ENCODE measurements at regions not wholly inside any gene's neighbourhood (a gene's known extent, or its start where the extent isn't known, plus 50 kb on each side); places are given as distances from the start of the nearest gene placed in this dataset.

GRCh38 chr18:40866013-40866645 is 1088.9 kb upstream of the PIK3C3 start:
- in situ Hi-C loops (cut with MboI; ENCODE audit: low pct_unique_long_range_greater_than_20kb, low sequenced_read_pairs): no loop called here

GRCh38 chr18:40864846-40865245 is 1090.2 kb upstream of the PIK3C3 start:
- in situ Hi-C loops (cut with MboI; ENCODE audit: low pct_unique_long_range_greater_than_20kb, low sequenced_read_pairs): no loop called here
- DNase-seq: no peak

More at GRCh38 chr18:40866013-40866645, 1088.9 kb upstream of the PIK3C3 start:
- peak; percentile 38 for DNase-seq

- no peak for DNase-seq
- in situ Hi-C loops (cut with MboI; ENCODE audit: low pct_unique_long_range_greater_than_20kb, low sequenced_read_pairs): no loop called here
These were observed 1091.2 kb upstream of the PIK3C3 start for GRCh38 chr18:40863801-40864200.

DNA sequence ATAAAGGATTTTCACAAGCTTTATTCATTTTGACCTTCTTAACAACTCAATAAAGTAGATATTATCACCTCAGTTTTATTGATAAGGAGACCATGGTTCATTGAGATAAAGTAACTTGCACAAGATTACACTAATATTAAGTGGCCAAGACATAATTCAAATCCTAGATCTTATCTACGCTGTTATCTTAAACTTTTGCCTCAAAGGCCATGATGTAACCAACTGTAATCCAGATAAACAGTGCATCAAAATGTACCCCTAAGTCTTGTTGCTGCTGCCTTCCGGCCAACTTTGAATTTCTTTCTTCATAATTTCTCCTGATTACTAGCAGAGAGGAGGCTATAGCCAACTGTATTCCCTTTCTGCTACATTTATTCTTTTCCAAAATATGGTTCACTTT is 1094.8 kb upstream of the PIK3C3 start:
- in situ Hi-C loops (cut with MboI; ENCODE audit: low pct_unique_long_range_greater_than_20kb, low sequenced_read_pairs): no loop called here
- DNase-seq: no peak

- DNase-seq: no peak
- in situ Hi-C loops (cut with MboI; ENCODE audit: low pct_unique_long_range_greater_than_20kb, low sequenced_read_pairs): no loop called here
These were observed 1099.4 kb upstream of the PIK3C3 start for GRCh38 chr18:40855661-40856060.

- no peak for DNase-seq
- in situ Hi-C loops (cut with MboI; ENCODE audit: low pct_unique_long_range_greater_than_20kb, low sequenced_read_pairs): no loop called here
These were observed 1102.6 kb upstream of the PIK3C3 start for GRCh38 chr18:40852406-40852805.

- no peak for DNase-seq
- in situ Hi-C loops (cut with MboI; ENCODE audit: low pct_unique_long_range_greater_than_20kb, low sequenced_read_pairs): no loop called here
These were observed 1104.0 kb upstream of the PIK3C3 start for GRCh38 chr18:40851014-40851429.

DNA sequence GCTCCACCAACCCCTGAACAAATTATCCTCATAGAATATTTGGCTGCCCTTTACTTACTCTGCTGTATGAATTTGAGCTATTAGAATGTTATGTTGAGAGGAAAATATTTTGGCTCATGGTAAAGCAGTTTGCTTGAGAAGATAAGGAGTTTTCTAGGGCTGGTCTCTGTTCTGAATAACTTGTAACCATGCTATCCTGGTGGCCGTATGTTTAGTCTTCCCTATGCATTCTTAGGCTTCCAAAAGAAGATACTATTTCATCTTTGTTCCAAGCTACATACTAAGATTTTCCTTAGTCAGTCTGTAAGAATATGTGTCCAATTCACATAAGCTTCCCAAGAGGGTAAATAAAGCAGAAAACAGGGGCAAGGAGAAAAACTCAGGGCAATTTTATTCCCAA is 1105.1 kb upstream of the PIK3C3 start:
- in situ Hi-C loops (cut with MboI; ENCODE audit: low pct_unique_long_range_greater_than_20kb, low sequenced_read_pairs): no loop called here
- DNase-seq: no peak

DNA sequence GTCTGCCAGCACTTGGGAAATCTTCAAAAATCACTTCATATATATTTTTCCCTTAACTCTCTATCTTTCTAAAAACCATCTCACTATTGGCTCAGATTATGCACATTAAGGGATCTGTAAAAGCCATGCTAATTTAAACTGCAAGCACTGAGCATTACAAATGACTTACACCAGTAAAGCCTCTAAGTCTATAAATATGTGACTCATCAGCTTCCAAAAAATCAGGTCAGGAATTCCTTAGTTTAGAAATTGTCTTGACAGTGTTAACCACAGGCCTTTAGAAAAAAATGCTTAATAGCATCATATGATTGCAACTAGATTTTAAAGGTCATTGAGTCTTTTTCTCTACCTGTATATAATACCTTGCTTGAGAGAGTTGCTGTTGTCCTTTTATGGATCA is 1113.6 kb upstream of the PIK3C3 start:
- DNase-seq: no peak
- in situ Hi-C loops (cut with MboI; ENCODE audit: low pct_unique_long_range_greater_than_20kb, low sequenced_read_pairs): no loop called here

GRCh38 chr18:40841063-40841462 is 1114.0 kb upstream of the PIK3C3 start:
- in situ Hi-C loops (cut with MboI; ENCODE audit: low pct_unique_long_range_greater_than_20kb, low sequenced_read_pairs): no loop called here
- DNase-seq: no peak

GRCh38 chr18:40832362-40832761 is 1122.7 kb upstream of the PIK3C3 start:
- no peak for DNase-seq
- in situ Hi-C loops (cut with MboI; ENCODE audit: low pct_unique_long_range_greater_than_20kb, low sequenced_read_pairs): no loop called here

- in situ Hi-C loops (cut with MboI; ENCODE audit: low pct_unique_long_range_greater_than_20kb, low sequenced_read_pairs): no loop called here
- no peak for DNase-seq
These were observed 1130.7 kb upstream of the PIK3C3 start for GRCh38 chr18:40824291-40824690.

DNA sequence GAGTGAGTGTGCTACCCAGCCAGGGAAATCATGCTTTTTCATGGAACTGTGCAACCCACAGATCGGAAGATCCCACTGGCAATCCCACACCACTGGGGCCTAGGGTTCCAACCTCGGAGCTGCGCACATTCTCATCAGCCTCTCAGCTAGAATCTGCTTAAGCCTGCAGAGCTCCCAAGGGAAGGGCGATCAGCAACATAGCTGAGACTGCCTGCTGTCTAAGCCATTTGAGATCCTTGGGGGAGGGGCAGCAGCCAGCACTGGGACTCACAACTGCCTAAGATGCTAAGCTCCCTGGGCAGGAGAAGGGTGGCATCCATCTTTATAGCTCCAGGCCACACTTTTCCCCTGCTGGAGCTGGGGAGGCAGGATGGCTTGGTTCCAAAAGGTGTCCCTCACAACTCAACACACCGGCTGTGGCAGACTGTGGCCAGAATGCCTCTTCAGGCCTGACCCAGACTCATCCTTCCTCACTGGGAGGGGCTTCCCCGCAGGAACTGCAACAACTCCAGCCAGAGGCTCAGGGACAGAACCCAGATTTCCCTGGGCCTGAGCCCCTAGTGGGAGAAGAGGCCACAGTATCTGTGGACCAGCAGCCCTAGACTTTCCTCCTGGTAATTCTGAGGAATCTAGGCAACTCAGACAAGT is 1133.3 kb upstream of the PIK3C3 start:
- in situ Hi-C loops (cut with MboI; ENCODE audit: low pct_unique_long_range_greater_than_20kb, low sequenced_read_pairs): no loop called here
- no peak for DNase-seq

GRCh38 chr18:40812981-40813515 is 1142.0 kb upstream of the PIK3C3 start:
- DNase-seq: no peak
- in situ Hi-C loops (cut with MboI; ENCODE audit: low pct_unique_long_range_greater_than_20kb, low sequenced_read_pairs): no loop called here

GRCh38 chr18:40810372-40810771 is 1144.7 kb upstream of the PIK3C3 start:
- in situ Hi-C loops (cut with MboI; ENCODE audit: low pct_unique_long_range_greater_than_20kb, low sequenced_read_pairs): no loop called here
- DNase-seq: no peak

GRCh38 chr18:40789286-40789685 is 1165.7 kb upstream of the PIK3C3 start:
- in situ Hi-C loops (cut with MboI; ENCODE audit: low pct_unique_long_range_greater_than_20kb, low sequenced_read_pairs): no loop called here
- no peak for DNase-seq

GRCh38 chr18:40782453-40783130 is 1172.4 kb upstream of the PIK3C3 start:
- no peak for DNase-seq
- in situ Hi-C loops (cut with MboI; ENCODE audit: low pct_unique_long_range_greater_than_20kb, low sequenced_read_pairs): no loop called here

- in situ Hi-C loops (cut with MboI; ENCODE audit: low pct_unique_long_range_greater_than_20kb, low sequenced_read_pairs): no loop called here
- no peak for DNase-seq
These were observed 1185.2 kb upstream of the PIK3C3 start for GRCh38 chr18:40769786-40770185.

GRCh38 chr18:40760251-40760650 is 1194.8 kb upstream of the PIK3C3 start:
- in situ Hi-C loops (cut with MboI; ENCODE audit: low pct_unique_long_range_greater_than_20kb, low sequenced_read_pairs): no loop called here
- no peak for DNase-seq

- no peak for DNase-seq
- in situ Hi-C loops (cut with MboI; ENCODE audit: low pct_unique_long_range_greater_than_20kb, low sequenced_read_pairs): no loop called here
These were observed 1200.6 kb upstream of the PIK3C3 start for GRCh38 chr18:40754477-40754876.
